Fibroblast of skin of right biceps (primary cell): ENCODE measurements at regions not wholly inside any gene's neighbourhood (a gene's known extent, or its start where the extent isn't known, plus 50 kb on each side); places are given as distances from the start of the nearest gene placed in this dataset.
"Not testable (repeated sequence)": the region's sequence is repeated elsewhere in the genome, so short reads cannot be mapped to it uniquely, and the experiment has no call there.

Source experiments
- DNase-seq: peaks from one replicate; pipeline ENCODE4 v3.0.0-alpha.2; 2013

DNA sequence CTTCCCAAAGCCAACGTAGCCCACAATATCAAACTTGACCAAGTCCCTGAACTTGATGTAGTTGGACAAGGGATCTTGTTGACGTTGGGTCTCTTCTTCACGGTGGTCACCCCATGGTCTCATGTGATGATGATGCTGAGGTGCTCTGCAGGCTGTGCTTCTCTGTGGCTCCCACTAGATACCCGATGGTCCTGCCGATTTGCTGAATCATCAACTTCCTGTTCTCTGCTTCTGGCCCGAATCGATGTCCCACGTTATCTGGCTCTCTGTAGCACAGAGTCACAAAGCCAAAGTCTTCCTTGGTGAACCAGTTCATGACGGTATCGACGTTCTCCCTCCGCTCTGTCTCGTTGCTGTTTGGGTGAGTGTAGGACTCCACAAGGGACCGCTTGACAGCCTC, 201.0 kb downstream of the ADRA2C start:
- DNase-seq: not testable (repeated sequence)

DNA sequence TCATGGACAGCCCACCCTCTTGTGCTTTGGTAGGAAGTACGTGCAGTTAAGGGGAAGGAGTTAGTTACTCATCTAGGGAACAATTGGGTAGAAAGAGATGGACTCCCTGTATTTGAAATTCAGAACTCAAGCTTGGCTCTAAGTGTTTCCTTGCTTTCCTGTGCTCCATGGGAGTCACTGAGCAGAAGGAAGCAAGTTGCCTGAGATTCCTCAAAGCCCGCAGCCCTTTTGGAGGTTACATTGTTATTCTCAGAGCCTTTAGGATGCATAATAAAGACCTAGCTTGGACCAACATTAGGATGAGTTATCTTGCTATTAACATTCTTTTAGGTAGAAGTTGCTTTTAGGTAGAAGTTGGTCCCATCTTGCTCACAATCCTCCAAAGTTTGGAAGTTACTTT, 206.4 kb downstream of the ADRA2C start:
- not testable (repeated sequence) for DNase-seq

DNA sequence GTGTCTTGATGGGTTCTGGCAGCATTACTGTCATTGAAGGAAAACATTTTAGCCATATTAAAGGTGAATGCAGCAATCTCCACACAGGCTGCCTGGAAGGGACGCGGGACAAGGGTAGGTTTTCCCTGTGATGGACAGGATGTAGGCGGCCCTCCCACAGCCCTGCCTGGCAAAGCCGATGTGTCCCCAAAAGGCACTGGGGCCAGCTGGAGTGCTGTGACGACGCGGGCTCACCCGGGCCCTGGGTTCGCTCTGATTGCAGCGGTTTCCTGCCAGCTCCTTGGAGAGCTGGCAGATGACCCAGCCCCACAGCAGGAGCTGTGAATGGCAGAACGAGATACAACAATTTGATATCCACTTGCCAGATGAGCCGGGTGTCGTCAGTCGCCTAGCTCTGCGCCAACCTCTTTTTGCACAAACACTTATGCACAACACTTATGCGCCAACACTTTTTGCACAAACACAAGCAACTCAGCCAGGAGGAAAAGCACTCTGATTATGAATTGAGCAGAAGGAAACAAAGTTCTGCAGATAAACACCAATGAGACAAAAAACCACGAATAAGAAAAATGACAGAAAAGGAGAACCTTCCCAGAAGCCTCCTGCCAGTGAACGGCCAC, 207.5 kb downstream of the ADRA2C start:
- DNase-seq: not testable (repeated sequence)

DNA sequence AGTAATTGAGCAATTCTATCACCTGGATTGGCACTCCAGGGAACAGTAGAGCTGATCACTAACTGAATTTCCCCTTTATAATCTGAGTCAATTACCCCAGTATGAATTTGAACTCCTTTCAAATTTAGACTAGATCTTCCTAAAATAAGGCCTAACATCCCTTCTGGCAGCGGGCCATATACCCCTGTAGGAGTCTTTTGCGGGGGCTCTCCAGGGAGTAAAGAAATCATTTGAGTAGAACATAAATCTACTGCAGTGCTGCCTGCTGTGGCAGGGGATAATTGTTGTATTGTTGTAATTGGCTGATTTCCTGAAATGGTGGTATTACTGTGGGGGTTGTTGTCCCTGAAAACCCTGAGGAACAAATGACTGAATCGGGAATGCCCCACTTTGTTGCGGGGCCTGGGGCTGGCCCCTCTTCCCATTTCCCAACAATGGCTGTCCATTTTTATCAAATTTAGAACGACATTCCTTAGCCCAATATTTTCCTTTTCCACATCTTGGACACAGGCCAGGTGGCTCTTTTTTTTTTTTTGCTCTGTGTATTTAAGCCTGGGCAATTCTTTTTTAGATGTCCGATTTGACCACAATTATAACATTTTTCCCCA, 217.4 kb downstream of the ADRA2C start:
- DNase-seq: peak; percentile 58

DNA sequence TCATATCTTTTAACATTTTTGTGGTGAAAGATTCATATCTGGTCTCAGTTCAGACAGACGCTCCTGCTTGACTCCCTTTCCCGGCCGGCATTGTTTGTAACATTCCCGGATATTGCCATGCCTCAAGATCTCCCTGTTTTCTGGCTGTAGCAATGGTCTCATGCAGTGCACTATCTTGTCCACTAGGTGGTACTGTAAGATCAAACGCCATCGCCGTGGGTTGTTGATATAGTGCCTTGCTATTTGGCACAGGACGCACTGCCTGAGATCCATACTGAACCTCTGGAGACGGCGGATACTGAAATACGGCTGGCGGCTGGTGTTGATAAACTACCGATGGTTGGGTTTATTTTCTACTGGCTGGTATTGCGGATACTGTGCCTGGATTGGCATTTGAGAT, 218.6 kb downstream of the ADRA2C start:
- not testable (repeated sequence) for DNase-seq

DNA sequence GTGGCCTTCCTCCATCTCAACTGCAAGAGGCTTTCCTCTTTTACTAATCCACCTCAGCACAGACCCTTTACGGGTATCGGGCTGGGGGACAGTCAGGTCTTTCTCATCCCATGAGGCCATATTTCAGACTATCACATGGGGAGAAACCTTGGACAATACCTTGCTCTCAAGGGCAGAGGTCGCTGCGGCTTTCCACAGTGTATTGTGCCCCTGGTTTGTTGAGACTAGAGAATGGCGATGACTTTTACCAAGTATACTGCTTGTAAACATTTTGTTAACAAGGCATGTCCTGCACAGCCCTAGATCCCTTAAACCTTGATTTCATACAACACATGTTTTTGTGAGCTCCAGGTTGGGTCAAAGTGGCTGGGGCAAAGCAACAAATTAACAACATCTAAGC, 220.2 kb downstream of the ADRA2C start:
- not testable (repeated sequence) for DNase-seq

DNA sequence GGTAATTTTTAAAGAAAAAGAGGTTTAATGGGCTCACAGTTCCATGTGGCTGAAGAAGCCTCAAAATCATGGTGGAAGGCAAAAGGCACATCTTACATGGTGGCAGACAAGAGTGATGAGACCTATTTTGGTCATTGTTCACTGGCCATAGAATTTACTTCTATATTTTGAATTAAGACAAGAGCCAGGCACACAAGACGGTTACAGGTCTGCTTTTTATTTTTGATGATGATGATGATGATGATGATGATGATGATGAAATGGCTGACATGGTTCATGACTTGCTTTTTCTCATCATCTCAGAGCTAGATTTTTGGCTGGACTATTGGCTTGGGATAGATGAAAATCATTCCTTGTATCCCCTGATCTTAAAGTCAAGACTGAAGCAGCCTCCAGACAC, 229.3 kb downstream of the OTOP1 start:
- not testable (repeated sequence) for DNase-seq

DNA sequence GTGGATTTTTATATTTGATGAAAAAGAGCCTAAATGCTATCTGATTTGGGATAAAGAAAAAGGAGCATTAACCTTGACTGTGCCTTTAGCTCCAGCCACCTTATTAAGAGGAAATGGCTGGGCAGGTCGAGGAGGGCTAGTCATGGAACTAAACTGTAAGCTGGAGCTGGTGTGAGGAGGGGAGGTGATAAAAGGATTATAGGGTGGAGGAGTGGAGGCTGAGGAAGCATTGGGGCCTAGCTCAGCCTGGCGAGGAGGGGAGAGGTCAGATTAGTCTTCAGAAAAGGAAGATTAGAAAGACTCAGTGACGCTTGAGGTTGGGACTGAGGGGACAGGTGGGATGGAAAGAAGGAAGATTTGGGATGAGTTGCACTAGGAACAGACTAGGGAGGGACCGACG, 222.7 kb downstream of the OTOP1 start:
- not testable (repeated sequence) for DNase-seq

DNA sequence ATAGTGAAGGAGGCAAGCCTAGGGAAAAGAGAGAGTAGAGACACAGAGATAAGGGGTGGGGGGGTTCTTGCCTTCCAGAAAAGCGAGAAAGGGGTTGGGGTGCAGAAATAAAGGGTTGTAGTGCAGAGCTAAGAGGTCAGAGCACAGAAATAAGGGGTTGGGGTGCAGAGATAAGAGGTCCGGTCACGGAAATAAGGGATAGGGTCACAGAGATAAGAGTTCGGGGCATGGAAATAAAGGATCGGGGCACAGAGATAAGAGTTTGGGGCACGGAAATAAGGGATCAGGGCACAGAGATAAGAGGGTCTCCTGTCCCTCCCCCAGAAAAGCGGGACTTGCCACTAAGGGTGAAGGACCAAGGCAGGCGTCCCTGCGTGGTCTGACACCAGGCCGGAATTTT, 222.0 kb downstream of the OTOP1 start:
- DNase-seq: not testable (repeated sequence)

DNA sequence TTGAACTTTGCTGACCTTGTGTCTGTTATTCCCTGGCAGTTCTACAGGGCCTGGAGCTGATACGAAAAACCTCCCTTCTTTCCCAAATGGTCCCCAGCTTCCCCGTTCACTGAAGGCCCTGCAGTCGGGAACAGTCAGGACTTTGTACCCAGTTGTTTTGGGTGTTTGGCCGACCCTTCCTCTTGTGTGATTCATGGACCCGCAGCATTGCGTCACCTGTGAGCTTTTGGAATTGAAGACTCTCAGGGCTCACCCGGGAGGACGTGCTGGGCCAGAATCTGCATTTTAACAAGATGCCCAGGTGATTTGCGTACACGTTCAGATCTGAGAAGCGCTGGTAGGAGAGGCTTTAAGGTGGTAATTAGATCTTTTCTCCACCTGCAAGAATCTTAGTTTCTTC, 220.4 kb downstream of the OTOP1 start:
- DNase-seq: not testable (repeated sequence)

DNA sequence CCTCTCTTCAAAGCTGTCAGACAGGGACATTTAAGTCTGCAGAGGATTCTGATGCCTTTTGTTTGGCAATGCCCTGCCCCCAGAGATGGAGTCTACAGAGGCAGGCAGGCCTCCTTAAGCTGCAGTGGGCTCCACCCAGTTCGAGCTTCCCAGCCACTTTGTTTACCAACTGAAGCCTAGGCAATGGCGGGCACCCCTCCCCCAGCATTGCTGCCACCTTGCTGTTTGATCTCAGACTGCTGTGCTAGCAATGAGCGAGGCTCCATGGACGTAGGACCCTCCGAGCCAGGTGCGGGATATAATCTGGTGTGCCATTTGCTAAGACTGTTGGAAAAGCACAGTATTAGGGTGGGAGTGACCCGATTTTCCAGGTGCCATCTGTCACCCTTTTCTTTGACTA, 207.7 kb downstream of the OTOP1 start:
- not testable (repeated sequence) for DNase-seq

DNA sequence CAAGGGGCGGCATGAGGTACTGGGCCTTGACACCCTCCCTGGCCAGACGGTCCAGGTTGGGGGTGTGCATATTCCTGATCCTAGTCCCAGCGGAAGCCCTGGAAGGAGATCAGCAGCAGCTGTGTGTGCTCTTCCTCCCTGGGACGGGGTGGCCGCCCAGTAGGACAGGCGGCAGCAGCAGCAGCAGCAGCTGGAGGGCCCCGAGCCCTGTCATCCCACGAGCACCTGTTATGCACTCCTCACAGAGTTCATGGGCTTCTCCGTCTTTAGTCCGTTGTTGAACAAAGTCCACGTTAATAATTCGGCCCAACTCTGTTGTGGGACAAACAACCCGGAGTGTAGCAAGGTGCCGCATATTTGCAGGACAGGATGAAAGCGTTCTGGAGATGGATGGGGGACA, 205.6 kb downstream of the OTOP1 start:
- not testable (repeated sequence) for DNase-seq

DNA sequence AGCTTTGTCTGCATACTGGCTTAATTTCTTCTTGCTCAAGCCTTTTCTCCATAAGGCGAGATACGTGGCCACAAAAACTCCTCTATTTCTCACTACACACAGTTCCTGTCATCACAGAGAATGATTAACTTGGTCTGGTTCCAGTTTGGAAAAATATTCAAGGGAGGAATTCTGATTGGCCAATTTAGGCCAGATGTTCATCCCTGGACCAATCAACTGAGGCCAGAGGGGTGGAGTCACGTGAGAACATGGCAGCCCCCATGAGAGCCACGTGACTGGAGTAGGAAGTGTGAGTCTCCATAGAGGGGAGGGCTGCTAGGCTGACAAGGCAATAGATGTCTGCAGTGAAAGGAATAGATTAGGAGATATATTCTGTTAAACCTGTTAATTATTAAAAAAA, 200.0 kb downstream of the OTOP1 start:
- DNase-seq: peak; percentile 14

DNA sequence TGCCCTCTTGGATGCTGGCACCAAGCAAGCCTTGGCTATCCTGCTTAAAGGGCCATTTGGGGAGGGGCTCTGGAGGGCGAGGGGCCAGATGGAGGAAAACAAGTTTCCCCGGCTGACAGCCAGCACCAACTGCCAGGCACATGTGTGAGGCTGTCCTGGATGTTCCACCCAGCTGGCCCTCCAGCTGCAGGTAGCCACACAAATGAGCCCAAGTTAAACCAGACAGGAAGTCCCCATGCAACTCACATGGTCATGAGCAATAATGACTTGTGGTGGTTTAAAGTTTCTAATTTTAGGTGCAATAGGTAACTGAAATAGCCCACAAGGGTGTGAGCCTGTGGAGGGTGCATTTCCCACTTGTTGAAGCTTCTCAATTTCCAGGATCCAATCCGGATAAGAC, 198.0 kb downstream of the OTOP1 start:
- not testable (repeated sequence) for DNase-seq

DNA sequence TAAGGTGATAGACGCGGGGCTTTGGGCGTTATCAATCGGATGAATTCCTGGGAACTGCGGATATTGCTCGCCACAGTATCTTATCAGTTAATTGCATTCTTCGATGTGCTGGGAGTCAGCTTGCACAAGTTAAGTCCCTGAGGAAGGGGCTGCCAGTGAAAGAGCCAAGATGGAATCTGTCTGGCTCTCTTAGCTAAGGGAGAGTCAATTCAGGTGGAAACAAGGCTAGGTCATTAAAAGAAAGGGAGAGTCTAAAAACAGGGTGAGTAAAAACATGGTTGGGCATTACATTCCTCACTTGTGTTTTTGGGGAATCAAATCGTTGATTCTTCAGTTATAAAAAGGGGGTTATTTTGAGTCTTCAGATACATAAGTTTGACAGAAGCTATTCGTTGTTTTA, 196.2 kb downstream of the OTOP1 start:
- DNase-seq: not testable (repeated sequence)

DNA sequence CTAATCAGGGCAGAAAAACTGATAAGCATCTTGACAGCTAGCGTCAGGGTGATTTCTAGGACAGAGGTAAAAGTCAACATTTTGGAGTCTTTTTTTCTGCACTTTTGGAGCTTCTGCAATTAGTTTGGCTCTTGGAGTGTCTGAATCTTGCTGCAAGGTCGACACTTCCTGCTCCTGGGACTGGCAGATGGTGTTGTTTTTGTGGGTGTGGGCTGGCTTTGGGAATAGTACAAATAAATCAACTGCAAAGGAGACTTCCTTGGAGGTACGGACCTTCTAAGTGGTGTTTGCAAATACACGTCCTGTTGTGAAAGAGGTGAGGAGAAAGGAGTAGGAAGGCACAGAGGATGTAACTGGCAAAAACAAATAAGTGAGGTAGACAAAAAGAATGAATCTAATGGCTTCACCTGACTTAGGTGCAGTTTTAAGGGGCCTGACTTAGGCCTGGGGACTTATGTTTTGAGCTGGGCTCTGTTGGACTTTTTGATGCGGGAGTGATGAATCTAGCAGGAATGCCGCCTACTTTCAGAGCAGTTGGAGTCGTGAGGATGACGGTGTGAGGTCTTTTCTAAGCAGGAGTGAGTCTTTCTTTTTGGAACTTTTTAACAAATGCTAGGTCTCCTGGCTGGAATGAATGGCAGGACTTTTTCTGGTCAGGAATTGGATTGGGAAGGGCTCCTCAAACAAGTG, 195.1 kb downstream of the OTOP1 start:
- DNase-seq: not testable (repeated sequence)

DNA sequence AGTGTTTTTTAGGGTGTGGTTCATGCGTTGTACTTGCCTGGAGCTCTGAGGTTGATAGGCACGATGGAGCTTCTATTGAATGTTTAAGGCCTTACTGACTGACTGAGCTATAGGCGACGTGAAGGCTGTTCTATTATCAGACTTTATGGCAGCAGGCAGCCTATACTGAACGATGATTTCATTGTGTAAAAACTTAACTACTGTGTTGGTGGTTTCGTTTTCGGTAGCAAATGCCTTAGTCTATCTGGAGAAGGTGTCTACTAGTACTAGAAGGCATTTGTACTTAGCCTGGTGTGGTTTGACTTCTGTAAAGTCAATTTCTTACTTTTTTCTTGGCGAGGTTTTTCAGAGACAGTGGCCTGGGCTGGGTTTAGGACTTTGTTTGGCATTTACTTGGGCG, 194.4 kb downstream of the OTOP1 start:
- DNase-seq: not testable (repeated sequence)

DNA sequence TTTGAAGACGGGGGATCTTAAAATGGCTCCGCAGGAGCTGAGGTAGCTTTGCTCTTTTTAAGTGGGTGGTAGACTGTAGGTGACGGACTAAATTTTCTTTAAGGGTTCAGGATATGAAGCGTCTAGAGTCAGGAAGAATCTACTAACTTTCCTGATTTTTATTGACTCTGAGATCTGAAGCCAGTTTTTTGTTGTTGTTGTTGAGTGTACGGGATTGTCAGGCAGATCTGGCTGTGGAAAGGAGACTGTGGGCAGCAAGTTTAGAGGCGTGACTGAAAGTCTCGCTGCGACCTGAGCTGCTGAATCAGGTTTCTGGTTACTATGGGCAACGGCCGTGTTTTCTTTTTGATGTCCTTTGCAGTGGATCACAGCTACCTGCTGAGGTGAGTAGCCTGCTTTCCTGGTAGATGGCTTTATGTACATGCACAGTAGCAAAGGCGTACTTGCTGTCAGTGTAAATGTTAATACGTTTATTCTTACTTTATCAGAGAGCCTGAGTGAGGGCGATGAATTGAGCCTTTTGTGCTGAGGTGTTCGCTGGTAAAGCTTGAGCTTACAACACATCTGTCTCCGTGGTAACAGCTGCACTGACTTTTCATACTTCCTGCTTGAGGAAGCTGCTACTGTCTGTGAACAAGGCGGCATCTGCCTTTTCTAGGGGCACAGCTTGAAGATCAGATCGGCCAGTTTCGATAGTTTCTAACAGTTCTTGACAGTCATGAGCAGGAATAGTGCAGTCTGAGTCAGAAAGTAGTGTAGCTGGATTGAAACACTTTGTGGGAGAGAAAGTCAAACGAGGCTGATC, 193.7 kb downstream of the OTOP1 start:
- DNase-seq: not testable (repeated sequence)

DNA sequence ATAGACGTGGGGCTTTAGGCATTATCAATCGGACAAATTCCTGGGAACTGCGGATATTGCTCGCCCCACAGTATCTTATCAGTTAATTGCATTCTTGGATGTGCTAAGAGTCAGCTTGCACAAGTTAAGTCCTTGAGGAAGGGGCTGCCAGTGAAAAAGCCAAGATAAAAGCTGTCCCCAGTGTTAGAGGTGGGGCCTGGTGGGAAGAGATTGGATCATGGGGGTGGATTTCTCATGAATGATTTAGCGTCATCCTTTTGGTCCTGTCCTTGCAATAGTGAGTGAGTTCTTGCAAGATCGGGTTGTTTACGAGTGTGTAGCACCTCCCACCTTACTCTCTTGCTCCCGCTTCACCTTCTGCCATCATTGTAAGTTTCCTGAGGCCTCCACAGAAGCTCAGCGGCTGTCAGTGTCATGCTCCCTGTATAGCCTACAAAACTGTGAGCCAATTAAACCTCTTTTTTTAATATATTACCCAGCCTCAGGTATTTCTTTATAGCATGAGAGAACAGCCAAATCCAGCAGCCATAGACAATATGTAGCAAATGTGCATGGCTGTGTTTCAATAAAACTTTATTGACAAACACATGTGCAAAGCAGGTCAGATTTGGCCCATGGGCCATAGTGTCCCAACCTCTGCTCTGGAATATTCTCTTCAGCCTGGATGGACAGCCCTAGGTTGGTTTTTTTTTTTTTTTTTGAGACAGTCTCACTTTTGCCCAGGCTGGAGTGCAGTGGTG, 189.2 kb downstream of the OTOP1 start:
- not testable (repeated sequence) for DNase-seq

DNA sequence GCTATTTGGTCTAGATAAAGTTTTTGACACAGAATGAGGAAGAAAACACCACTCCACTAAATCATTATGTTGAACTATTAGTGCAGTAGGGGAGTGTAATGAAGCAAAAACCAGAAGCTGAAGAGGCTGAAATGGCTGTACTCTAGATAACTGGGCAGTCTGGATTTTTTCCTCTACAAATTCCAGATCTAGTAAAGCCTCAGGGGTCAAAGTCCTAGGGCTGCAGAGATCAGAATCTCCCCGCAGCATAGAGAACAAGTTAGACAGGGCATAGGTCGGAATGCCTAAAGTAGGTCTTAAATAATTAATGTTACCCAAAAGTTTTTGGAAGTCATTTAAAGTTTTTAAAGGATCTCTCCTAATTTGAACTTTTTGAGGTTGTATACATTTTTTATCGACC, 180.9 kb downstream of the OTOP1 start:
- not testable (repeated sequence) for DNase-seq

DNA sequence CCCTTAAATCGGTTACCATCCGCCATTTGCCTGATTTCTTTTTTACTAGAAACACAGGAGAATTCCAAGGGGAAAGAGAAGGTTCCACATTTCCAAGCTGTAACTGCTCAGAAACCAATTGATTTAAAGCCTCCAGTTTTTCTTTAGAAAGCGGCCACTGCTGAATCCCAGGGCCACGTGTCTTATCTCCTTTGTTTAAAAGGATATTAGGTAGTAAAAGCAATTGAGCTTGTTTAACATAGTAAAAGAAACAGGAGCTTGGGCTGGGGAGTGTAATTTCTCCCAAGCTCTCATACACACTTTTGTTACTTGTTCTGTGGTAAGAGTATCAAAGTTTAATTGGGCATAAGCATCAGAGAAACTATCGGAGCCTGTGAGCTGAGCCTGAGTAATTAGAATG, 180.0 kb downstream of the OTOP1 start:
- DNase-seq: not testable (repeated sequence)

DNA sequence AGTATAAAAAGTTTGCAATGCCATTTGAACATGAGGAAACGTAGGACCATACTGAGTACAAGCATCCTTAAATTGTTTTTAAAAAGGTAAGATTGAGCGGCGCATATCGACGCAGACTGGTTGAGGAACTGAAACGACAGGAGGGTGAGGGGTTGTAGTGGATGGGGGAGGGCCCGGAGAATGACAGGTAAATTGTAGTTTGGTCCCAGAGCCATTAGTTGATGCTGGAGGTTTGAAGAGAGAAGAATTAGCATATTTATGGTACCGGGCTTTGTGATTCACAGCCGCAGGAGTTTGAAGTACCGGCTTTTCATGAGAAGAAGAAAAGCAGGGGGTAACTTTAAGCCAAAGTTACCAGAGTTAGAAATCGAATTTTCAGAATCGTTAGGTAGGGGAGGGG, 179.5 kb downstream of the OTOP1 start:
- not testable (repeated sequence) for DNase-seq

DNA sequence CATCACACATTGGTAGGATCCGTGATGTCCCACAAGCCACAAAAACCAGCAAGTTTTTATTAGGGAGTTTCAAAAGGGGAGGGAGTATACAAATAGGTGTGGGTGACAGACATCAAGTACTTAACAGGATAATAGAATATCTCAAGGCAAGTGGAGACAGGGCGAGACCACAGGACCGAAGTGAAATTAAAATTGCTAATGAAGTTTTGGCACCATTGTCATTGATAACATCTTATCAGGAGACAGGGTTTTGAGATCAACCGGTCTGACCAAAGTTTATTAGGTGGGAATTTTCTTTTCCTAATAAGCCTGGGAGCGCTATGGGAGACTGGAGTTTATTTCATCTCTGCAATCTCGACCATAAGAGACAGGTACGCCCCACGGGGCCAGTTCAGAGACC, 178.5 kb downstream of the OTOP1 start:
- DNase-seq: not testable (repeated sequence)
